Endothelial cell of umbilical vein (primary cell): ENCODE measurements at regions not wholly inside any gene's neighbourhood (a gene's known extent, or its start where the extent isn't known, plus 50 kb on each side); places are given as distances from the start of the nearest gene placed in this dataset.

Experiments
- BruUV-seq: library from RNA; stranded (reverse); fragments of 400-500 nt; replicated peaks from 2 replicates; lab custom pipeline; 2021; lab: Mats Ljungman, UMichigan
- CTCF ChIA-PET: fragments of 300-600, 350-600 bp; sonication (Branson Sonifier 250); formaldehyde crosslinking; loops from one replicate; lab custom pipeline; 2021; ENCODE audit warnings: antibody characterized with exemption, inconsistent platforms; lab: Charles Lee
- POLR2A ChIA-PET: fragments of 300-600, 350-600 bp; sonication (Branson Sonifier 250); formaldehyde crosslinking; loops from one replicate; lab custom pipeline; 2021; ENCODE audit warnings: antibody characterized with exemption, inconsistent platforms; lab: Charles Lee
- DNase-seq: peaks from one replicate; pipeline ENCODE4 v3.0.0-alpha.2; 2011; ENCODE audit warnings: low read depth, low spot score
- FAIRE-seq: peaks from 2 replicates; lab custom pipeline; 2011; peaks lifted over from hg19 to GRCh38; lab: Jason Lieb, UNC
- H2AFZ ChIP-seq: 2 replicates; pipeline ENCODE4 v1.6.0; 2012; ENCODE audit warnings: low read depth, low read length, control low read depth, inconsistent platforms
- H3K27ac ChIP-seq: 2 replicates; pipeline ENCODE4 v1.5.1; 2011; ENCODE audit warnings: low read depth, mild to moderate bottlenecking, control low read depth, low read length, moderate library complexity; ENCODE audit not compliant: insufficient read depth
- H3K27me3 ChIP-seq, 2 experiments: 2 replicates each; pipeline versions ENCODE4 v1.6.0 to v1.6.1; 2011; ENCODE audit warnings: low read length in 2 of 2, mixed read lengths in 1 of 2; ENCODE audit not compliant: control insufficient read depth in 2 of 2, insufficient read depth in 2 of 2
- H3K36me3 ChIP-seq, 2 experiments: 2 replicates in 1 of 2; 3 replicates in 1 of 2; pipeline ENCODE4 v1.5.1; 2011; ENCODE audit warnings: low read length in 2 of 2, mild to moderate bottlenecking in 1 of 2, moderate library complexity in 1 of 2; ENCODE audit not compliant: control insufficient read depth in 2 of 2, insufficient read depth in 2 of 2; ENCODE audit errors: extremely low read depth in 1 of 2
- H3K4me1 ChIP-seq: 3 replicates; pipeline ENCODE4 v1.5.1; 2011; ENCODE audit warnings: mild to moderate bottlenecking, low read length; ENCODE audit not compliant: control insufficient read depth, insufficient read depth; ENCODE audit errors: extremely low read depth
- H3K4me2 ChIP-seq: 2 replicates; pipeline ENCODE4 v1.6.1; 2011; ENCODE audit warnings: low read length, control low read depth, mixed read lengths; ENCODE audit not compliant: insufficient read depth
- H3K4me3 ChIP-seq, 3 experiments: fragments of 200-600 bp in 1 of 3; sonication (generic), shearing (Covaris generic) in 1 of 3; replicated peaks in 1 of 3; 2 replicates each; pipeline ENCODE4 v1.5.1; 2011 to 2016; ENCODE audit warnings: control low read depth in 3 of 3, low read length in 3 of 3, mild to moderate bottlenecking in 2 of 3, inconsistent platforms in 1 of 3, low read depth in 1 of 3, moderate library complexity in 1 of 3; ENCODE audit not compliant: insufficient read depth in 1 of 3
- H3K79me2 ChIP-seq: 2 replicates; pipeline ENCODE4 v1.6.0; 2012; ENCODE audit warnings: low read length, inconsistent platforms; ENCODE audit not compliant: control insufficient read depth, insufficient read depth
- H3K9ac ChIP-seq: replicated peaks from 2 replicates; pipeline ENCODE3; 2011; ENCODE audit warnings: low read length, control low read depth; ENCODE audit not compliant: insufficient read depth; ENCODE audit errors: extremely low read depth
- H3K9me1 ChIP-seq: replicated peaks from 3 replicates; pipeline ENCODE4 v1.6.0; 2011; ENCODE audit warnings: mild to moderate bottlenecking, low read length; ENCODE audit not compliant: control insufficient read depth, insufficient read depth; ENCODE audit errors: extremely low read depth
- H3K9me3 ChIP-seq: replicated peaks from 2 replicates; pipeline ENCODE4 v1.5.1; 2012; ENCODE audit warnings: low read length, inconsistent platforms; ENCODE audit not compliant: control insufficient read depth, insufficient read depth
- H4K20me1 ChIP-seq: replicated peaks from 2 replicates; pipeline ENCODE3; 2011; ENCODE audit warnings: mild to moderate bottlenecking, low read length; ENCODE audit not compliant: control insufficient read depth, insufficient read depth; ENCODE audit errors: extremely low read depth
- EZH2 ChIP-seq: IDR thresholded peaks from 2 replicates; pipeline ENCODE4 v1.6.1; 2012; ENCODE audit warnings: borderline replicate concordance, low read depth, mild to moderate bottlenecking, moderate library complexity, low read length, inconsistent platforms; ENCODE audit not compliant: severe bottlenecking
- FOS ChIP-seq: IDR thresholded peaks from 2 replicates; pipeline ENCODE4 v1.6.1; 2011; ENCODE audit warnings: mild to moderate bottlenecking, low read length, moderate library complexity, borderline replicate concordance; ENCODE audit not compliant: insufficient read depth
- GATA2 ChIP-seq: IDR thresholded peaks from 2 replicates; pipeline ENCODE4 v1.7.0; 2011; ENCODE audit warnings: low read depth, mild to moderate bottlenecking, moderate library complexity, mixed read lengths, low read length; ENCODE audit not compliant: insufficient read length, insufficient read depth
- JUN ChIP-seq: IDR thresholded peaks from 2 replicates; pipeline ENCODE4 v1.6.1; 2011; ENCODE audit warnings: borderline replicate concordance, low read depth; ENCODE audit not compliant: insufficient read length, insufficient read depth
- MYC ChIP-seq: IDR thresholded peaks from one replicate; pipeline ENCODE4 v1.6.1; 2011; ENCODE audit warnings: mild to moderate bottlenecking, low read depth, low read length
- POLR2A ChIP-seq: IDR thresholded peaks from 2 replicates; pipeline ENCODE4 v1.6.1; 2012; ENCODE audit warnings: low read depth, mild to moderate bottlenecking, control low read depth, low read length
- POLR2AphosphoS5 ChIP-seq: IDR thresholded peaks from 2 replicates; pipeline ENCODE4 v1.6.1; 2012; ENCODE audit warnings: low read depth, mild to moderate bottlenecking, control low read depth, low read length, moderate library complexity; ENCODE audit not compliant: insufficient read depth
- dilution Hi-C: fragments of 300-500 bp; cut with MboI; formaldehyde crosslinking; loops from one replicate; pipeline ENCODE4 v1.15.0; 2019; ENCODE audit warnings: low sequenced_read_pairs; ENCODE audit not compliant: extremely low pct_ligation_motif_present
- intact Hi-C: fragments of 100-400 bp; cut with micrococcal nuclease; formaldehyde crosslinking; loops from one replicate; pipeline ENCODE4 v1.10.0; 2022
- TF ChIP-seq, protein P1 (sequence below): IDR thresholded peaks from 2 replicates; pipeline ENCODE4 v1.6.1; 2011; ENCODE audit not compliant: insufficient read depth, insufficient read length
- TF ChIP-seq, protein P2 (sequence below), 2 donors: IDR thresholded peaks; 1 replicate in 1 of 2; 2 replicates in 1 of 2; pipeline ENCODE4 v1.5.1; 2011; ENCODE audit warnings: low read length in 2 of 2, mild to moderate bottlenecking in 2 of 2, moderate library complexity in 2 of 2, control low read depth in 1 of 2, inconsistent platforms in 1 of 2, low read depth in 1 of 2; ENCODE audit not compliant: insufficient read depth in 1 of 2; ENCODE audit errors: extremely low read depth in 1 of 2

DNA sequence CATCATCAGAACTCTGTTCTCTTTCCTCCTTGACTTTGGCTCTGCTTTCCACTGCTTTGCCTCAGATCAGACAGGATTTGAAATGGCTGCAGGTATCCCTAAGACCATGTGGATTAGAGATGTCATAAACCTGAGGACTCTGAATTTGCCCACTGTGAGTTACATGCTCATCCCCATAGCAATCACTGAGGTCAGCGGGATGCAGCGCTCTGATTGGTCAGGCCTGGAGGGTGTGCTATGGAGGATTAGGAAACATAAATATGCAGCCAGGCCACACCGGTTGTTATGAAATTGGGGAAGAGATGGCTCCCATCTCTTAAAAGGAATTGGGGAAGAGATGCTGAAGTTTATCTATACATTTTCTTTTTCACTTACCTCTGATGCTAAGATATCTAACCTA is 73.7 kb upstream of the DNAJC10 start:
- dilution Hi-C loops: no loop called here
- TF ChIP-seq, protein P1, sequence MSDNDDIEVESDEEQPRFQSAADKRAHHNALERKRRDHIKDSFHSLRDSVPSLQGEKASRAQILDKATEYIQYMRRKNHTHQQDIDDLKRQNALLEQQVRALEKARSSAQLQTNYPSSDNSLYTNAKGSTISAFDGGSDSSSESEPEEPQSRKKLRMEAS: no peak
- no peak for TF ChIP-seq EZH2
- TF ChIP-seq POLR2AphosphoS5: no peak
- TF ChIP-seq POLR2A: no peak
- TF ChIP-seq MYC: no peak
- TF ChIP-seq JUN: no peak
- no peak for TF ChIP-seq FOS
- TF ChIP-seq, protein P2, sequence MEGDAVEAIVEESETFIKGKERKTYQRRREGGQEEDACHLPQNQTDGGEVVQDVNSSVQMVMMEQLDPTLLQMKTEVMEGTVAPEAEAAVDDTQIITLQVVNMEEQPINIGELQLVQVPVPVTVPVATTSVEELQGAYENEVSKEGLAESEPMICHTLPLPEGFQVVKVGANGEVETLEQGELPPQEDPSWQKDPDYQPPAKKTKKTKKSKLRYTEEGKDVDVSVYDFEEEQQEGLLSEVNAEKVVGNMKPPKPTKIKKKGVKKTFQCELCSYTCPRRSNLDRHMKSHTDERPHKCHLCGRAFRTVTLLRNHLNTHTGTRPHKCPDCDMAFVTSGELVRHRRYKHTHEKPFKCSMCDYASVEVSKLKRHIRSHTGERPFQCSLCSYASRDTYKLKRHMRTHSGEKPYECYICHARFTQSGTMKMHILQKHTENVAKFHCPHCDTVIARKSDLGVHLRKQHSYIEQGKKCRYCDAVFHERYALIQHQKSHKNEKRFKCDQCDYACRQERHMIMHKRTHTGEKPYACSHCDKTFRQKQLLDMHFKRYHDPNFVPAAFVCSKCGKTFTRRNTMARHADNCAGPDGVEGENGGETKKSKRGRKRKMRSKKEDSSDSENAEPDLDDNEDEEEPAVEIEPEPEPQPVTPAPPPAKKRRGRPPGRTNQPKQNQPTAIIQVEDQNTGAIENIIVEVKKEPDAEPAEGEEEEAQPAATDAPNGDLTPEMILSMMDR (IDR thresholded peaks at IDR 0.05; ENCODE audit: extremely low read depth in 1 of 2, insufficient read depth in 1 of 2, low read depth in 1 of 2, low read length in 2 of 2): no peak
- no peak for TF ChIP-seq GATA2
- no peak overlapping the region for H3K4me2 ChIP-seq
- H3K9me3 ChIP-seq: no peaks in the 10 kb centered on the region
- H2AFZ ChIP-seq: no peak overlapping the region
- H3K27ac ChIP-seq: no peak overlapping the region
- POLR2A ChIA-PET: no interaction called here
- intact Hi-C loops: loop anchor here (5.0 kb wide), 1 partner anchor 120 kb away; no protein-coding TSS in a partner anchor
- H3K9me1 ChIP-seq: no peaks in the 10 kb centered on the region
- H3K9ac ChIP-seq: no peak overlapping the region
- H4K20me1 ChIP-seq: no peaks in the 10 kb centered on the region
- DNase-seq (peak; percentile 56), FAIRE-seq (no peak)
- BruUV-seq: no TSS peak
- H3K27me3 ChIP-seq: no peaks in the 10 kb centered on the region
- H3K36me3 ChIP-seq: no peaks in the 10 kb centered on the region
- CTCF ChIA-PET: no interaction called here
- no peak overlapping the region for H3K4me3 ChIP-seq
- H3K4me1 ChIP-seq: no peaks in the 10 kb centered on the region
- no peaks in the 10 kb centered on the region for H3K79me2 ChIP-seq
